ENCODE measurements at regions not wholly inside any gene's neighbourhood (a gene's known extent, or its start where the extent isn't known, plus 50 kb on each side); places are given as distances from the start of the nearest gene placed in this dataset.
"Not testable (repeated sequence)": the region's sequence is repeated elsewhere in the genome, so short reads cannot be mapped to it uniquely, and the experiment has no call there.

GRCh38 chr1:208475951-208476845 lies 232.0 kb upstream of the PLXNA2 start:
- DNase-seq: no peak

GRCh38 chr1:208476846-208477170 lies 232.6 kb upstream of the PLXNA2 start:
- no peak for DNase-seq

- DNase-seq: no peak
These were observed 235.3 kb upstream of the PLXNA2 start for GRCh38 chr1:208479435-208479834.

- DNase-seq: no peak
These were observed 241.3 kb upstream of the PLXNA2 start for GRCh38 chr1:208485512-208485911.

GRCh38 chr1:208486677-208487076 lies 242.5 kb upstream of the PLXNA2 start:
- DNase-seq: no peak

GRCh38 chr1:208488432-208488831 lies 244.2 kb upstream of the PLXNA2 start:
- DNase-seq: not testable (repeated sequence)

- DNase-seq: no peak
These were observed 252.5 kb upstream of the PLXNA2 start for GRCh38 chr1:208496467-208497371.

GRCh38 chr1:208497866-208498541 lies 253.8 kb upstream of the PLXNA2 start:
- DNase-seq: no peak

GRCh38 chr1:208499026-208499425 lies 254.8 kb upstream of the PLXNA2 start:
- DNase-seq: no peak

- no peak for DNase-seq
These were observed 255.4 kb upstream of the PLXNA2 start for GRCh38 chr1:208499601-208500000.

- DNase-seq: no peak
These were observed 256.2 kb upstream of the PLXNA2 start for GRCh38 chr1:208500375-208500774.

GRCh38 chr1:208501542-208501941 lies 257.4 kb upstream of the PLXNA2 start:
- DNase-seq: no peak

- no peak for DNase-seq
These were observed 259.6 kb upstream of the PLXNA2 start for GRCh38 chr1:208503787-208504186.

GRCh38 chr1:208506812-208507211 lies 262.6 kb upstream of the PLXNA2 start:
- DNase-seq: no peak

GRCh38 chr1:208509072-208509471 lies 264.9 kb upstream of the PLXNA2 start:
- no peak for DNase-seq

- DNase-seq: no peak
These were observed 266.2 kb upstream of the PLXNA2 start for GRCh38 chr1:208510192-208510952.

GRCh38 chr1:208511242-208511860 lies 267.2 kb upstream of the PLXNA2 start:
- DNase-seq: no peak

- DNase-seq: no peak
These were observed 269.6 kb upstream of the PLXNA2 start for GRCh38 chr1:208513799-208514198.

- no peak for DNase-seq
These were observed 270.9 kb upstream of the PLXNA2 start for GRCh38 chr1:208515129-208515528.

- DNase-seq: no peak
These were observed 272.6 kb upstream of the PLXNA2 start for GRCh38 chr1:208516780-208517179.

- no peak for DNase-seq
These were observed 276.4 kb upstream of the PLXNA2 start for GRCh38 chr1:208520438-208521099.

Measured in effector CD4-positive, alpha-beta T cell (primary cell).